Mesenchymal stem cell (in vitro differentiated cells and primary cell): ENCODE measurements at regions not wholly inside any gene's neighbourhood (a gene's known extent, or its start where the extent isn't known, plus 50 kb on each side); places are given as distances from the start of the nearest gene placed in this dataset.
"Not testable (repeated sequence)": the region's sequence is repeated elsewhere in the genome, so short reads cannot be mapped to it uniquely, and the experiment has no call there.

Experiments used
- DNase-seq: peaks from one replicate; pipeline ENCODE4 v3.0.0-alpha.2; 2013
- H2AFZ ChIP-seq: one replicate; pipeline ENCODE4 v1.6.1; 2013; ENCODE audit warnings: low read depth, mild to moderate bottlenecking, control low read depth, inconsistent platforms, low read length, moderate library complexity
- H2AK5ac ChIP-seq: 2 replicates; pipeline ENCODE4 v1.6.1; 2013; ENCODE audit warnings: low read length, moderate library complexity, mild to moderate bottlenecking, inconsistent platforms; ENCODE audit not compliant: severe bottlenecking
- H2BK120ac ChIP-seq: one replicate; pipeline ENCODE4 v1.6.1; 2013; ENCODE audit warnings: low read depth, mild to moderate bottlenecking, inconsistent platforms, low read length, moderate library complexity
- H2BK12ac ChIP-seq, 2 experiments: one replicate each; pipeline ENCODE4 v1.6.1; 2013; ENCODE audit warnings: inconsistent platforms in 2 of 2, low read length in 2 of 2, mild to moderate bottlenecking in 2 of 2, moderate library complexity in 2 of 2, control low read depth in 1 of 2
- H2BK15ac ChIP-seq: one replicate; pipeline ENCODE4 v1.6.1; 2013; ENCODE audit warnings: mild to moderate bottlenecking, low read depth, inconsistent platforms; ENCODE audit not compliant: poor library complexity, severe bottlenecking
- H2BK5ac ChIP-seq: 2 replicates; pipeline ENCODE4 v1.6.1; 2013; ENCODE audit warnings: low read depth, mild to moderate bottlenecking, low read length, control low read depth, inconsistent platforms; ENCODE audit not compliant: poor library complexity, severe bottlenecking
- H3K14ac ChIP-seq, 2 experiments: one replicate each; pipeline ENCODE4 v1.6.1; 2013; ENCODE audit warnings: inconsistent platforms in 2 of 2, low read length in 2 of 2, control low read depth in 1 of 2, mild to moderate bottlenecking in 1 of 2, moderate library complexity in 1 of 2
- H3K18ac ChIP-seq, 2 experiments: one replicate each; pipeline ENCODE4 v1.6.1; 2013; ENCODE audit warnings: inconsistent platforms in 2 of 2, low read length in 2 of 2, control low read depth in 1 of 2, low read depth in 1 of 2, mild to moderate bottlenecking in 1 of 2
- H3K23ac ChIP-seq, 2 experiments: one replicate each; pipeline ENCODE4 v1.6.1; 2013; ENCODE audit warnings: inconsistent platforms in 2 of 2, low read length in 2 of 2, mild to moderate bottlenecking in 2 of 2, moderate library complexity in 2 of 2, control low read depth in 1 of 2
- H3K27ac ChIP-seq: 2 replicates; pipeline ENCODE4 v1.5.1; 2013; ENCODE audit warnings: mild to moderate bottlenecking, moderate library complexity, low read length, control low read depth, inconsistent platforms; ENCODE audit not compliant: poor library complexity, severe bottlenecking
- H3K27me3 ChIP-seq, 2 experiments: 2 replicates each; pipeline versions ENCODE4 v1.6.1 to v1.7.0; 2013; ENCODE audit warnings: low read length in 2 of 2, mild to moderate bottlenecking in 2 of 2, moderate library complexity in 2 of 2, control low read depth in 1 of 2, inconsistent platforms in 1 of 2; ENCODE audit not compliant: control insufficient read depth in 1 of 2, insufficient read depth in 1 of 2
- H3K36me3 ChIP-seq, 2 experiments: 2 replicates each; pipeline versions ENCODE4 v1.6.1 to v1.7.0; 2013; ENCODE audit warnings: low read length in 2 of 2, control low read depth in 1 of 2, inconsistent platforms in 1 of 2, low read depth in 1 of 2, mild to moderate bottlenecking in 1 of 2; ENCODE audit not compliant: insufficient read depth in 2 of 2, control insufficient read depth in 1 of 2
- H3K4ac ChIP-seq, 2 experiments: one replicate each; pipeline ENCODE4 v1.6.1; 2013; ENCODE audit warnings: inconsistent platforms in 2 of 2, low read length in 2 of 2, mild to moderate bottlenecking in 2 of 2, moderate library complexity in 2 of 2, control low read depth in 1 of 2, low read depth in 1 of 2
- H3K4me1 ChIP-seq: 2 replicates; pipeline ENCODE4 v1.6.1; 2013; ENCODE audit warnings: low read depth, low read length, control low read depth; ENCODE audit not compliant: control insufficient read depth, insufficient read depth
- H3K4me2 ChIP-seq: 2 replicates; pipeline ENCODE4 v1.6.1; 2013; ENCODE audit warnings: low read length, mild to moderate bottlenecking, inconsistent platforms; ENCODE audit not compliant: poor library complexity, severe bottlenecking
- H3K4me3 ChIP-seq, 2 experiments: 2 replicates each; pipeline versions ENCODE4 v1.5.1 to v1.7.0; 2013; ENCODE audit warnings: low read length in 2 of 2, mild to moderate bottlenecking in 2 of 2, control low read depth in 1 of 2, low read depth in 1 of 2; ENCODE audit not compliant: insufficient read depth in 1 of 2
- H3K79me1 ChIP-seq: replicated peaks from 2 replicates; pipeline ENCODE4 v1.6.1; 2013; ENCODE audit warnings: mild to moderate bottlenecking, control low read depth, low read length, inconsistent platforms; ENCODE audit not compliant: poor library complexity, severe bottlenecking
- H3K9ac ChIP-seq: 2 replicates; pipeline ENCODE4 v1.7.0; 2013; ENCODE audit warnings: mild to moderate bottlenecking, low read length, moderate library complexity
- H3K9me3 ChIP-seq: 2 replicates; pipeline ENCODE4 v1.7.0; 2013; ENCODE audit warnings: mild to moderate bottlenecking, low read length; ENCODE audit not compliant: control insufficient read depth
- H4K8ac ChIP-seq: one replicate; pipeline ENCODE4 v1.6.1; 2013; ENCODE audit warnings: inconsistent platforms, mild to moderate bottlenecking, low read length, moderate library complexity
- H4K91ac ChIP-seq: one replicate; pipeline ENCODE4 v1.6.1; 2013; ENCODE audit warnings: mild to moderate bottlenecking, low read length, inconsistent platforms
- WGBS: methylation state at CpG from one replicate; pipeline ENCODE4 v1.1.7; 2013; ENCODE audit warnings: mixed read lengths; 5-methylcytosine and 5-hydroxymethylcytosine counted together

DNA sequence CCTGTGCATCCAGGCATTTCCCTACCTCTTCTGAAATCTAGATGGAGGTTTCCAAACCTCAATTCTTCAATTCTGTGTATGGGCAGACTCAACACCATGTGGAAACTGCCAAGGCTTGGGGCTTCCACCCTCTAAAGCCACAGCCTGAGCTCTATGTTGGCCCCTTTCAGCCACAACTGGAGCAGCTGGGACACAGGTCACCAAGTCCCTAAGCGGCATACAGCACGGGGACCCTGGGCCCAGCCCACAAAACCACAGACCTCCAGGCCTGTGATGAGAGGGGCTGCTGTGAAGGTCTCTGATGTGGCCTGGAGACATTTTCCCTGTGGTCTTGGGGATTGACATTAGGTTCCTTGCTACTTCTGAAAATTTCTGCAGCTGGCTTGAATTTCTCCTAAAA lies 255.4 kb downstream of the TDRD15 start:
- H3K9me3 ChIP-seq, result no peaks in the 10 kb centered on the region
- WGBS, result 100% methylated on average over 2 of the region's 2 CpGs

DNA sequence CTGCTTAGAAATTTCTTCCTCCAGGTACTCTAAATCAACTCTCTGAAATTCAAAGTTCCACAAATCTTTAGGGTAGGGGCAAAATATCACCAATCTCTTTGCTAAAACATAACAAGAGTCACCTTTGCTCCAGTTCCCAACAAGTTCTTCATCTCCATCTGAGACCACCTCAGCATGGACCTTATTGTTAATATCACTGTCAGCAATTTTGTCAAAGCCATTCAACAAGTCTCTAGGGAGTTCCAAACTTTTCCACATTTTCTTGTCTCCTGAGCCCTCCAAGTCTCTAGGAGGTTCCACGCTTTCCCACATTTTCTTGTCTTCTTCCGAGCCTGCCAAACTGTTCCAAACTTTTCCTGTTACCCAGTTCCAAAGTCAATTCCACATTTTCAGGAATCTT lies 255.9 kb downstream of the TDRD15 start:
- not testable (repeated sequence) for H3K4me2 ChIP-seq, H2BK15ac ChIP-seq, H3K27ac ChIP-seq, H2AFZ ChIP-seq, H3K18ac ChIP-seq, H3K4ac ChIP-seq, H2AK5ac ChIP-seq, H4K91ac ChIP-seq, H4K8ac ChIP-seq, H3K79me1 ChIP-seq, DNase-seq, H3K9ac ChIP-seq, H2BK12ac ChIP-seq, H3K23ac ChIP-seq, H2BK120ac ChIP-seq, H3K14ac ChIP-seq, H3K4me3 ChIP-seq, H2BK5ac ChIP-seq, H3K9me3 ChIP-seq, H3K4me1 ChIP-seq, H3K36me3 ChIP-seq, H3K27me3 ChIP-seq
- 96% methylated on average over 2 of the region's 2 CpGs for WGBS

More for the DNA sequence above, 255.4 kb downstream of the TDRD15 start:
- Histone ChIP-seq H4K8ac (no peak overlapping the region), H3K4ac (no peak overlapping the region), H3K79me1 (no peaks in the 10 kb centered on the region), H3K4me2 (no peak overlapping the region), H3K27me3 (no peaks in the 10 kb centered on the region), H2BK5ac (no peak overlapping the region), H3K14ac (no peak overlapping the region), H2AK5ac (no peak overlapping the region), H3K4me3 (no peak overlapping the region), H3K4me1 (no peaks in the 10 kb centered on the region), H3K23ac (no peak overlapping the region), H2BK15ac (no peak overlapping the region), H2AFZ (no peak overlapping the region), H3K36me3 (no peaks in the 10 kb centered on the region), H3K9ac (no peak overlapping the region), H2BK120ac (no peak overlapping the region), H4K91ac (no peak overlapping the region), H3K27ac (no peak overlapping the region), H3K18ac (no peak overlapping the region), H2BK12ac (no peak overlapping the region)
- DNase-seq, result no peak

DNA sequence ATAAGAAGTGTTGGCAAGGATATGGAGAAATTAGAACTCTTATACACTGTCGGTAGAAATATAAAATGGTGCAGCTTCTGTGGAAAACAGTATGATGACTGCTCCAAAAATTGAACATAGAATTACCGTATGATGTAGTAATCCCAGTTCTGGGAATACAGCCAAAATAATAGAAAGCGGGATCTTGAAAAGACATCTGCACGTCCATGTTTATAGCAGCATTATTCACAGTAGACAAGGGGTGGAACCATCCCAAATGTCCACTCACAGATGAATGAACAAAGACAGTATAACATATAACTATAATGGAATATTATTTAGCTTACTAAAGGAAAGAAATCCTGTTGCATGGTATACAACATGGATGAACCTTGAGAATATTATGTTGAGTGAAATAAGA lies 257.7 kb downstream of the TDRD15 start:
- Histone ChIP-seq H2BK15ac (no peak overlapping the region), H2BK12ac (no peak overlapping the region), H3K23ac (no peak overlapping the region), H3K79me1 (no peaks in the 10 kb centered on the region), H3K18ac (no peak overlapping the region), H2AK5ac (no peak overlapping the region), H3K4ac (no peak overlapping the region), H3K9ac (no peak overlapping the region), H3K4me2 (no peak overlapping the region), H4K8ac (no peak overlapping the region), H3K9me3 (no peaks in the 10 kb centered on the region), H3K4me1 (no peaks in the 10 kb centered on the region), H4K91ac (no peak overlapping the region), H3K14ac (no peak overlapping the region), H3K36me3 (no peaks in the 10 kb centered on the region), H2AFZ (no peak overlapping the region), H2BK5ac (no peak overlapping the region), H3K4me3 (no peak overlapping the region), H2BK120ac (no peak overlapping the region), H3K27ac (no peak overlapping the region), H3K27me3 (no peaks in the 10 kb centered on the region)
- 100% methylated on average over 3 of the region's 4 CpGs for WGBS
- DNase-seq, result no peak

DNA sequence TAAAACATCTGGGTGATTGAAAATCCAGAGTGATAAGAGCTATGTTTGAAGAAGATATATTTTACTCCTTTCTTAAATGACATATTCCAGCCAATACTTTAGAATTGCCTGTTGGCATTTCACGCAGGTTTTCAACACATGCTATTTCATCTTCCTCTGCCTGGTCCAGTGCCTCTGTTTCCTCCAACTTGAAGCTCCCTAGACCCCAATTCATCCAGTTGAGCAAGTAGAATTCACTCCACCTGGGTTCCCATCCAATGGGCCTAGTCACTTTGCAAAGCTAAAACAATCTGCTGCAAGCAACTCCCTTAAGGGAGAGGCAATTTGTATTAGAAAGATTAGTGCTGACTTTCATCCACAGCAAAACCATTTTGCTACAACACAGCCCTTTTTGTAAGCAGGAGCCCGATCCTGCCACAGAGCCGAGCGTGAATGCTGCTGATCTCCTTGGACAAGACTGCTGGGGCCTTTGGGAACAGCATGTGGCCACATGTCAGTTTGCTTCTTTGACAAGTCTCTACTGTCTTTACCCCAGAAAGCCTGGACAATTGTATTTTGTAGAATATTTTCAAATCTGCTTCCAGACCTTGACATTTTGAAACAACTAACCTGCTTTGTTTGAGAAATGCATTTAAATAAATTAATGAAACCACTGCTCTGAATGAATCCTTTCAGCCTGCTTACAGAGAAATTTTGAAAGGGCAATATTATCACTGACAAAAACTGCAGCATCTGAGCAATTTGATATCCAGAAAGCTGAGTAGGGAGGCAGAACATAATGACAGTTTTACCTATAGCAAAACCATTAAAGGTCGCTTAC lies 259.1 kb downstream of the TDRD15 start:
- no peak overlapping the region for H2BK15ac ChIP-seq
- H3K4me2 ChIP-seq, result no peak overlapping the region
- 89% methylated on average over 4 of the region's 5 CpGs for WGBS
- no peak overlapping the region for H4K8ac ChIP-seq
- no peaks in the 10 kb centered on the region for H3K79me1 ChIP-seq
- H4K91ac ChIP-seq, result no peak overlapping the region
- H2BK5ac ChIP-seq, result no peak overlapping the region
- H3K18ac ChIP-seq, result no peak overlapping the region
- H2AFZ ChIP-seq, result no peak overlapping the region
- no peaks in the 10 kb centered on the region for H3K27me3 ChIP-seq
- H3K9me3 ChIP-seq, result no peaks in the 10 kb centered on the region
- no peaks in the 10 kb centered on the region for H3K36me3 ChIP-seq
- H2AK5ac ChIP-seq, result no peak overlapping the region
- H3K9ac ChIP-seq, result no peak overlapping the region
- H3K23ac ChIP-seq, result no peak overlapping the region
- no peak overlapping the region for H2BK12ac ChIP-seq
- H3K4me3 ChIP-seq, result no peak overlapping the region
- H3K27ac ChIP-seq, result no peak overlapping the region
- no peak overlapping the region for H3K4ac ChIP-seq
- H3K4me1 ChIP-seq, result no peaks in the 10 kb centered on the region
- no peak overlapping the region for H2BK120ac ChIP-seq
- H3K14ac ChIP-seq, result no peak overlapping the region
- DNase-seq, result no peak
